H9 (cell line): ENCODE measurements at regions not wholly inside any gene's neighbourhood (a gene's known extent, or its start where the extent isn't known, plus 50 kb on each side); places are given as distances from the start of the nearest gene placed in this dataset.

ENCODE experiments used
- DNase-seq: peaks from one replicate; pipeline ENCODE4 v3.0.0-alpha.2; 2017
- H2AFZ ChIP-seq: one replicate; pipeline ENCODE4 v1.6.1; 2013; ENCODE audit warnings: mild to moderate bottlenecking, low read length, control low read depth, moderate library complexity
- H2AK5ac ChIP-seq: 2 replicates; pipeline ENCODE4 v1.6.1; 2013; ENCODE audit warnings: low read length, control low read depth, mixed read lengths; ENCODE audit not compliant: insufficient read length
- H2BK120ac ChIP-seq: one replicate; pipeline ENCODE4 v1.6.1; 2013; ENCODE audit warnings: low read depth, mild to moderate bottlenecking, low read length, control low read depth, inconsistent platforms; ENCODE audit not compliant: poor library complexity, severe bottlenecking
- H2BK12ac ChIP-seq: 2 replicates; pipeline ENCODE4 v1.6.1; 2013; ENCODE audit warnings: low read length, control low read depth, mixed read lengths, low read depth; ENCODE audit not compliant: insufficient read length
- H2BK15ac ChIP-seq: 2 replicates; pipeline ENCODE4 v1.6.1; 2013; ENCODE audit warnings: low read depth, low read length, control low read depth
- H2BK20ac ChIP-seq: one replicate; pipeline ENCODE4 v1.6.1; 2013; ENCODE audit warnings: low read depth, mild to moderate bottlenecking, low read length, control low read depth, inconsistent platforms; ENCODE audit not compliant: poor library complexity, severe bottlenecking
- H2BK5ac ChIP-seq: 2 replicates; pipeline ENCODE4 v1.6.1; 2013; ENCODE audit warnings: low read length, control low read depth, mixed read lengths; ENCODE audit not compliant: insufficient read length
- H3K14ac ChIP-seq: 2 replicates; pipeline ENCODE4 v1.6.1; 2013; ENCODE audit warnings: low read length, control low read depth; ENCODE audit not compliant: insufficient read depth
- H3K18ac ChIP-seq: 2 replicates; pipeline ENCODE4 v1.6.1; 2013; ENCODE audit warnings: low read depth, mild to moderate bottlenecking, mixed read lengths, low read length, control low read depth; ENCODE audit not compliant: insufficient read length
- H3K23ac ChIP-seq: 2 replicates; pipeline ENCODE4 v1.6.1; 2013; ENCODE audit warnings: low read length, control low read depth, mixed read lengths, low read depth; ENCODE audit not compliant: insufficient read length
- H3K23me2 ChIP-seq: 2 replicates; pipeline ENCODE4 v1.6.1; 2013; ENCODE audit warnings: low read depth, mild to moderate bottlenecking, mixed read lengths, low read length, control low read depth; ENCODE audit not compliant: insufficient read length, poor library complexity, severe bottlenecking
- H3K27ac ChIP-seq: 2 replicates; pipeline ENCODE4 v1.5.1; 2013; ENCODE audit warnings: low read length, control low read depth, mixed read lengths, low read depth; ENCODE audit not compliant: insufficient read length
- H3K27me3 ChIP-seq: 2 replicates; pipeline ENCODE4 v1.6.1; 2013; ENCODE audit warnings: low read length, control low read depth, inconsistent platforms; ENCODE audit not compliant: insufficient read depth
- H3K4ac ChIP-seq: 2 replicates; pipeline ENCODE4 v1.6.1; 2013; ENCODE audit warnings: low read depth, mild to moderate bottlenecking, control low read depth, inconsistent platforms, low read length, moderate library complexity
- H3K4me1 ChIP-seq: 2 replicates; pipeline ENCODE4 v1.6.1; 2013; ENCODE audit warnings: low read length, control low read depth, inconsistent platforms; ENCODE audit not compliant: insufficient read depth
- H3K4me2 ChIP-seq: 2 replicates; pipeline ENCODE4 v1.6.1; 2013; ENCODE audit warnings: low read length, control low read depth, mixed read lengths; ENCODE audit not compliant: insufficient read length, insufficient read depth
- H3K56ac ChIP-seq: 2 replicates; pipeline ENCODE4 v1.6.1; 2013; ENCODE audit warnings: low read depth, mild to moderate bottlenecking, mixed read lengths, low read length, control low read depth; ENCODE audit not compliant: insufficient read length
- H3K79me1 ChIP-seq: 2 replicates; pipeline ENCODE4 v1.6.1; 2013; ENCODE audit warnings: low read depth, mild to moderate bottlenecking, moderate library complexity, low read length, control low read depth, inconsistent platforms; ENCODE audit not compliant: insufficient read depth, poor library complexity, severe bottlenecking
- H3K79me2 ChIP-seq: 2 replicates; pipeline ENCODE4 v1.6.1; 2013; ENCODE audit warnings: low read length, control low read depth, inconsistent platforms; ENCODE audit not compliant: insufficient read depth
- H3K9ac ChIP-seq: 2 replicates; pipeline ENCODE4 v1.6.1; 2013; ENCODE audit warnings: low read length, control low read depth, mixed read lengths; ENCODE audit not compliant: insufficient read length; ENCODE audit errors: extremely low read depth
- H3K9me3 ChIP-seq: one replicate; pipeline ENCODE4 v1.6.1; 2013; ENCODE audit warnings: low read depth, low read length, inconsistent platforms; ENCODE audit not compliant: control insufficient read depth
- H3T11ph ChIP-seq: one replicate; pipeline ENCODE4 v1.6.1; 2013; ENCODE audit warnings: mild to moderate bottlenecking, low read length, control low read depth, inconsistent platforms
- H4K20me1 ChIP-seq: one replicate; pipeline ENCODE4 v1.6.1; 2013; ENCODE audit not compliant: control insufficient read depth, insufficient read length, insufficient read depth
- H4K5ac ChIP-seq: 2 replicates; pipeline ENCODE4 v1.6.1; 2013; ENCODE audit warnings: low read depth, mild to moderate bottlenecking, mixed read lengths, low read length, control low read depth; ENCODE audit not compliant: insufficient read length
- H4K8ac ChIP-seq: replicated peaks from 2 replicates; pipeline ENCODE4 v1.6.1; 2013; ENCODE audit warnings: low read length, control low read depth, mixed read lengths, low read depth; ENCODE audit not compliant: insufficient read length
- H4K91ac ChIP-seq: 2 replicates; pipeline ENCODE4 v1.6.1; 2013; ENCODE audit warnings: low read depth, mild to moderate bottlenecking, moderate library complexity, mixed read lengths, low read length, control low read depth; ENCODE audit not compliant: insufficient read length
- H3K27ac Mint-ChIP-seq, 3 experiments: 2 replicates in 2 of 3; 3 replicates in 1 of 3; pipeline ENCODE4 v1.8.0; 2020 to 2021; ENCODE audit warnings: mixed read lengths in 3 of 3, mild to moderate bottlenecking in 1 of 3, moderate library complexity in 1 of 3
- H3K27me3 Mint-ChIP-seq: 2 replicates; pipeline ENCODE4 v1.8.0; 2021; ENCODE audit warnings: low read depth, mild to moderate bottlenecking, moderate library complexity, mixed read lengths
- H3K36me3 Mint-ChIP-seq, 3 experiments: 2 replicates in 2 of 3; 3 replicates in 1 of 3; pipeline ENCODE4 v1.8.0; 2020 to 2021; ENCODE audit warnings: low read depth in 3 of 3, mixed read lengths in 3 of 3; ENCODE audit not compliant: insufficient read depth in 1 of 3
- H3K4me1 Mint-ChIP-seq, 2 experiments: 2 replicates each; pipeline ENCODE4 v1.8.0; 2020; ENCODE audit warnings: mixed read lengths in 2 of 2
- H3K4me3 Mint-ChIP-seq, 2 experiments: 2 replicates in 1 of 2; 3 replicates in 1 of 2; pipeline ENCODE4 v1.8.0; 2020 to 2021; ENCODE audit warnings: mild to moderate bottlenecking in 2 of 2, mixed read lengths in 2 of 2, moderate library complexity in 1 of 2
- H3K9me3 Mint-ChIP-seq, 2 experiments: 2 replicates in 1 of 2; 3 replicates in 1 of 2; pipeline ENCODE4 v1.8.0; 2020; ENCODE audit warnings: mild to moderate bottlenecking in 2 of 2, mixed read lengths in 2 of 2, moderate library complexity in 1 of 2
- whole genome bisulfite sequencing: extraction: QIAGEN DNeasy Blood & Tissue Kit; methylation state at CpG from one replicate; pipeline ENCODE4 v1.1.7; 2013; ENCODE audit warnings: missing lambda C conversion rate, low lambda C conversion rate, mixed read lengths; ENCODE audit not compliant: insufficient read length; ENCODE audit errors: extremely low coverage; 5-methylcytosine and 5-hydroxymethylcytosine counted together
- TF ChIP-seq, protein P1 (sequence below): fragments of 200-600 bp; sonication (generic); conservative IDR thresholded peaks from 3 replicates; pipeline ENCODE4 v1.8.0; 2021; ENCODE audit warnings: antibody characterized with exemption, mild to moderate bottlenecking

DNA sequence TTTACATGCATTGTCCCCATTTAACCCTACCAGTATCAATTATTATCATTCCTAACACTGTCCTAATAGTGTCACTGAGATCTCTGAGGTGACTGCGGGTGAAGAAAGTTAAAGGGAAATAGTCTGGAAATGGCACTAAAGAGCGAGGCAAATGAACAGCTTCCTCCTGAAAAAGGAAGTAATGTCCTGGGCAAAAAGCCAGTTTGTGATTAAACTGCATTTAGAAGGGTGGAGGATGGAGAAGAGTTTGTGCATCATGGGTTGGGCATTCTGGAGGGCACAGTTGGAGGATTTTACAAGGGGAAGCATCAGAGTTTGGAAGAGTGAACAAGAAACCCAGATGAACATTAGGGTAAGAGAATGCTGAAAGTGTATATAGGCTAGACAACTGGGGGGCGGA is 60.5 kb upstream of the SLC25A4 start:
- Histone ChIP-seq H3K18ac (no peak overlapping the region), H2BK20ac (no peak overlapping the region), H4K91ac (no peak overlapping the region), H2BK120ac (no peak overlapping the region), H3T11ph (no peak overlapping the region), H2BK5ac (no peak overlapping the region), H2AFZ (no peak overlapping the region), H3K56ac (no peak overlapping the region), H3K27ac (no peak overlapping the region), H3K4me2 (no peak overlapping the region), H4K5ac (no peak overlapping the region), H3K79me1 (no peaks in the 10 kb centered on the region), H2BK12ac (no peak overlapping the region), H3K4me1 (peaks cover 17% of the 10 kb centered on the region), H2AK5ac (no peak overlapping the region), H3K23ac (no peak overlapping the region), H4K20me1 (no peaks in the 10 kb centered on the region), H3K79me2 (no peaks in the 10 kb centered on the region), H3K4ac (no peak overlapping the region), H3K14ac (no peak overlapping the region), H3K9me3 (no peaks in the 10 kb centered on the region), H3K23me2 (no peaks in the 10 kb centered on the region), H4K8ac (no peak overlapping the region), H3K9ac (no peak overlapping the region), H3K27me3 (no peaks in the 10 kb centered on the region), H2BK15ac (no peak overlapping the region)
- TF ChIP-seq, protein P1, sequence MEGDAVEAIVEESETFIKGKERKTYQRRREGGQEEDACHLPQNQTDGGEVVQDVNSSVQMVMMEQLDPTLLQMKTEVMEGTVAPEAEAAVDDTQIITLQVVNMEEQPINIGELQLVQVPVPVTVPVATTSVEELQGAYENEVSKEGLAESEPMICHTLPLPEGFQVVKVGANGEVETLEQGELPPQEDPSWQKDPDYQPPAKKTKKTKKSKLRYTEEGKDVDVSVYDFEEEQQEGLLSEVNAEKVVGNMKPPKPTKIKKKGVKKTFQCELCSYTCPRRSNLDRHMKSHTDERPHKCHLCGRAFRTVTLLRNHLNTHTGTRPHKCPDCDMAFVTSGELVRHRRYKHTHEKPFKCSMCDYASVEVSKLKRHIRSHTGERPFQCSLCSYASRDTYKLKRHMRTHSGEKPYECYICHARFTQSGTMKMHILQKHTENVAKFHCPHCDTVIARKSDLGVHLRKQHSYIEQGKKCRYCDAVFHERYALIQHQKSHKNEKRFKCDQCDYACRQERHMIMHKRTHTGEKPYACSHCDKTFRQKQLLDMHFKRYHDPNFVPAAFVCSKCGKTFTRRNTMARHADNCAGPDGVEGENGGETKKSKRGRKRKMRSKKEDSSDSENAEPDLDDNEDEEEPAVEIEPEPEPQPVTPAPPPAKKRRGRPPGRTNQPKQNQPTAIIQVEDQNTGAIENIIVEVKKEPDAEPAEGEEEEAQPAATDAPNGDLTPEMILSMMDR: no peak
- Mint-ChIP-seq H3K4me1 (peaks cover 32 to 51% of the 10 kb centered on the region in 2 experiments), H3K27ac (no peak overlapping the region), H3K27me3 (no peaks in the 10 kb centered on the region), H3K9me3 (no peaks in the 10 kb centered on the region), H3K4me3 (no peak overlapping the region), H3K36me3 (no peaks in the 10 kb centered on the region)
- DNase-seq: no peak
- no CpG with 5 or more reads among the region's 3 CpGs for WGBS
